DND-41 (cell line): ENCODE measurements at regions not wholly inside any gene's neighbourhood (a gene's known extent, or its start where the extent isn't known, plus 50 kb on each side); places are given as distances from the start of the nearest gene placed in this dataset.

ENCODE experiments used
- CTCF ChIP-seq: IDR thresholded peaks from 2 replicates; pipeline ENCODE4 v1.5.1; 2012; ENCODE audit warnings: borderline replicate concordance, low read length, moderate library complexity, mild to moderate bottlenecking; ENCODE audit not compliant: poor library complexity, severe bottlenecking; ENCODE audit errors: extremely low read depth
- EZH2 ChIP-seq: IDR thresholded peaks from 3 replicates; pipeline ENCODE4 v1.6.1; 2012; ENCODE audit warnings: borderline replicate concordance, low read depth, mild to moderate bottlenecking, moderate library complexity, low read length, inconsistent platforms; ENCODE audit not compliant: severe bottlenecking

- TF ChIP-seq CTCF (no peak), EZH2 (no peak)
These were observed 588.2 kb upstream of the ADGRL3 start for GRCh38 chr4:60611762-60612496.
